Activated CD8-positive, alpha-beta T cell treated with anti-CD3 and anti-CD28 coated beads, Interleukin-2, amount 10 ng/mL, durations not matched to agents 7 days and 5 days (primary cell): ENCODE measurements at regions not wholly inside any gene's neighbourhood (a gene's known extent, or its start where the extent isn't known, plus 50 kb on each side); places are given as distances from the start of the nearest gene placed in this dataset.

ENCODE experiments used
- ATAC-seq: fragments of 150-1000 bp; cut with Tn5 transposase; one replicate; pipeline ENCODE4 v1.10.0; 2021; ENCODE audit warnings: moderate library complexity
- CTCF ChIA-PET: fragments of 350-600 bp; sonication (Branson Sonifier 250); formaldehyde crosslinking; loops from one replicate; lab custom pipeline; 2021; ENCODE audit warnings: antibody characterized with exemption; lab: Charles Lee
- POLR2A ChIA-PET: fragments of 350-600 bp; sonication (Branson Sonifier 250); formaldehyde crosslinking; loops from one replicate; lab custom pipeline; 2021; ENCODE audit warnings: antibody characterized with exemption; lab: Charles Lee
- DNase-seq: peaks from one replicate; pipeline ENCODE4 v3.0.0-alpha.2; 2020
- H3K27ac Mint-ChIP-seq: one replicate; pipeline ENCODE4 v1.8.0; 2021; ENCODE audit warnings: mild to moderate bottlenecking, mixed read lengths
- H3K27me3 Mint-ChIP-seq: one replicate; pipeline ENCODE4 v1.8.0; 2021; ENCODE audit warnings: low read depth, mixed read lengths
- H3K36me3 Mint-ChIP-seq: one replicate; pipeline ENCODE4 v1.8.0; 2021; ENCODE audit warnings: low read depth, mixed read lengths
- H3K4me1 Mint-ChIP-seq: one replicate; pipeline ENCODE4 v1.8.0; 2021; ENCODE audit warnings: low read depth, mixed read lengths
- H3K4me3 Mint-ChIP-seq: one replicate; pipeline ENCODE4 v1.8.0; 2021; ENCODE audit warnings: mild to moderate bottlenecking, mixed read lengths
- H3K9me3 Mint-ChIP-seq: one replicate; pipeline ENCODE4 v1.8.0; 2022; ENCODE audit warnings: mixed read lengths; ENCODE audit not compliant: insufficient read depth

- CTCF ChIA-PET, result no interaction called here
- Mint-ChIP-seq H3K4me3 (no peak overlapping the region), H3K27ac (no peak overlapping the region), H3K4me1 (no peaks in the 10 kb centered on the region), H3K27me3 (no peaks in the 10 kb centered on the region), H3K36me3 (no peaks in the 10 kb centered on the region), H3K9me3 (peaks cover 6% of the 10 kb centered on the region)
- POLR2A ChIA-PET, result no interaction called here
- DNase-seq, result no peak
- ATAC-seq, result no peak
Observed at GRCh38 chr4:180189666-180190065, 2053.5 kb upstream of the TENM3 start.

GRCh38 chr4:180190382-180190781, 2052.8 kb upstream of the TENM3 start:
- Mint-ChIP-seq H3K4me3 (no peak overlapping the region), H3K27ac (no peak overlapping the region), H3K36me3 (no peaks in the 10 kb centered on the region), H3K4me1 (no peaks in the 10 kb centered on the region), H3K27me3 (no peaks in the 10 kb centered on the region), H3K9me3 (peaks cover 6% of the 10 kb centered on the region)
- POLR2A ChIA-PET, result no interaction called here
- CTCF ChIA-PET, result no interaction called here
- no peak for DNase-seq
- ATAC-seq, result no peak

- no peaks in the 10 kb centered on the region for H3K9me3 Mint-ChIP-seq
- H3K27ac Mint-ChIP-seq, result no peak overlapping the region
- no peaks in the 10 kb centered on the region for H3K4me1 Mint-ChIP-seq
- ChIA-PET CTCF (no interaction called here), POLR2A (no interaction called here)
- DNase-seq, result no peak
- no peaks in the 10 kb centered on the region for H3K27me3 Mint-ChIP-seq
- no peak overlapping the region for H3K4me3 Mint-ChIP-seq
- ATAC-seq, result no peak
- H3K36me3 Mint-ChIP-seq, result no peaks in the 10 kb centered on the region
Observed at GRCh38 chr4:180197471-180197870, 2045.7 kb upstream of the TENM3 start.

- Mint-ChIP-seq H3K4me3 (no peak overlapping the region), H3K4me1 (no peaks in the 10 kb centered on the region), H3K9me3 (no peaks in the 10 kb centered on the region), H3K27me3 (no peaks in the 10 kb centered on the region), H3K36me3 (no peaks in the 10 kb centered on the region), H3K27ac (no peak overlapping the region)
- POLR2A ChIA-PET, result no interaction called here
- CTCF ChIA-PET, result no interaction called here
- ATAC-seq (no peak), DNase-seq (no peak)
Observed at GRCh38 chr4:180203349-180203748, 2039.9 kb upstream of the TENM3 start.

GRCh38 chr4:180205276-180205675, 2037.9 kb upstream of the TENM3 start:
- ATAC-seq, result no peak
- CTCF ChIA-PET, result interaction anchor here (0.6 kb wide), 1 partner anchor 448 kb away, joined by 4 read pairs; no protein-coding TSS in a partner anchor
- no peaks in the 10 kb centered on the region for H3K4me1 Mint-ChIP-seq

GRCh38 chr4:180207921-180208320, 2035.3 kb upstream of the TENM3 start:
- no peaks in the 10 kb centered on the region for H3K9me3 Mint-ChIP-seq
- no peak for ATAC-seq
- ChIA-PET POLR2A (no interaction called here), CTCF (no interaction called here)
- H3K27me3 Mint-ChIP-seq, result no peaks in the 10 kb centered on the region
- H3K4me3 Mint-ChIP-seq, result no peak overlapping the region
- H3K36me3 Mint-ChIP-seq, result no peaks in the 10 kb centered on the region
- no peak overlapping the region for H3K27ac Mint-ChIP-seq
- no peak for DNase-seq
- no peaks in the 10 kb centered on the region for H3K4me1 Mint-ChIP-seq

More at GRCh38 chr4:180205276-180205675, 2037.9 kb upstream of the TENM3 start:
- no peaks in the 10 kb centered on the region for H3K27me3 Mint-ChIP-seq
- no peaks in the 10 kb centered on the region for H3K9me3 Mint-ChIP-seq
- no peak overlapping the region for H3K4me3 Mint-ChIP-seq
- no peak for DNase-seq
- POLR2A ChIA-PET, result no interaction called here
- no peak overlapping the region for H3K27ac Mint-ChIP-seq
- no peaks in the 10 kb centered on the region for H3K36me3 Mint-ChIP-seq

- ATAC-seq (no peak), DNase-seq (no peak)
- Mint-ChIP-seq H3K4me3 (no peak overlapping the region), H3K27ac (no peak overlapping the region), H3K36me3 (no peaks in the 10 kb centered on the region), H3K4me1 (no peaks in the 10 kb centered on the region), H3K9me3 (peaks cover 5% of the 10 kb centered on the region), H3K27me3 (no peaks in the 10 kb centered on the region)
- POLR2A ChIA-PET, result no interaction called here
- CTCF ChIA-PET, result no interaction called here
Observed at GRCh38 chr4:180217070-180217469, 2026.1 kb upstream of the TENM3 start.

GRCh38 chr4:180219080-180219479, 2024.1 kb upstream of the TENM3 start:
- H3K4me3 Mint-ChIP-seq, result no peak overlapping the region
- H3K27me3 Mint-ChIP-seq, result no peaks in the 10 kb centered on the region
- POLR2A ChIA-PET, result no interaction called here
- no peaks in the 10 kb centered on the region for H3K36me3 Mint-ChIP-seq
- no peaks in the 10 kb centered on the region for H3K4me1 Mint-ChIP-seq
- DNase-seq (no peak), ATAC-seq (no peak)
- CTCF ChIA-PET, result no interaction called here
- H3K9me3 Mint-ChIP-seq, result peaks cover 9% of the 10 kb centered on the region
- H3K27ac Mint-ChIP-seq, result no peak overlapping the region

GRCh38 chr4:180225977-180226376, 2017.2 kb upstream of the TENM3 start:
- H3K27me3 Mint-ChIP-seq, result no peaks in the 10 kb centered on the region
- H3K9me3 Mint-ChIP-seq, result peaks cover 10% of the 10 kb centered on the region
- no peaks in the 10 kb centered on the region for H3K36me3 Mint-ChIP-seq
- no peaks in the 10 kb centered on the region for H3K4me1 Mint-ChIP-seq
- H3K4me3 Mint-ChIP-seq, result no peak overlapping the region
- ATAC-seq (no peak), DNase-seq (no peak)
- ChIA-PET CTCF (no interaction called here), POLR2A (no interaction called here)
- H3K27ac Mint-ChIP-seq, result no peak overlapping the region

GRCh38 chr4:180234730-180235129, 2008.5 kb upstream of the TENM3 start:
- Mint-ChIP-seq H3K27ac (no peak overlapping the region), H3K4me1 (no peaks in the 10 kb centered on the region), H3K9me3 (peaks cover 6% of the 10 kb centered on the region), H3K36me3 (no peaks in the 10 kb centered on the region), H3K4me3 (no peak overlapping the region), H3K27me3 (no peaks in the 10 kb centered on the region)
- DNase-seq (no peak), ATAC-seq (no peak)
- ChIA-PET POLR2A (no interaction called here), CTCF (no interaction called here)

- no peak for ATAC-seq
- Mint-ChIP-seq H3K9me3 (no peaks in the 10 kb centered on the region), H3K36me3 (no peaks in the 10 kb centered on the region), H3K27me3 (no peaks in the 10 kb centered on the region), H3K27ac (no peak overlapping the region), H3K4me1 (peaks cover 4% of the 10 kb centered on the region), H3K4me3 (no peak overlapping the region)
- no peak for DNase-seq
- ChIA-PET CTCF (no interaction called here), POLR2A (interaction anchor here (0.5 kb wide), 1 partner anchor 220 kb away, joined by 3 read pairs; no protein-coding TSS in a partner anchor)
Observed at GRCh38 chr4:180240670-180241069, 2002.5 kb upstream of the TENM3 start.

GRCh38 chr4:180253419-180253818, 1989.8 kb upstream of the TENM3 start:
- POLR2A ChIA-PET, result no interaction called here

GRCh38 chr4:180261346-180261745, 1981.9 kb upstream of the TENM3 start:
- DNase-seq, result no peak
- no peak for ATAC-seq
- CTCF ChIA-PET, result no interaction called here
- POLR2A ChIA-PET, result no interaction called here
- Mint-ChIP-seq H3K27ac (no peak overlapping the region), H3K36me3 (no peaks in the 10 kb centered on the region), H3K9me3 (no peaks in the 10 kb centered on the region), H3K4me1 (no peaks in the 10 kb centered on the region), H3K27me3 (no peaks in the 10 kb centered on the region), H3K4me3 (no peak overlapping the region)

More at GRCh38 chr4:180253419-180253818, 1989.8 kb upstream of the TENM3 start:
- ATAC-seq (no peak), DNase-seq (no peak)
- CTCF ChIA-PET, result no interaction called here
- Mint-ChIP-seq H3K4me3 (no peak overlapping the region), H3K27ac (no peak overlapping the region), H3K9me3 (no peaks in the 10 kb centered on the region), H3K4me1 (no peaks in the 10 kb centered on the region), H3K36me3 (no peaks in the 10 kb centered on the region), H3K27me3 (no peaks in the 10 kb centered on the region)
